Activated CD8-positive, alpha-beta memory T cell treated with anti-CD3 and anti-CD28 coated beads, Interleukin-2, amount 50 U/mL, for 4 hours (primary cell): ENCODE measurements at regions not wholly inside any gene's neighbourhood (a gene's known extent, or its start where the extent isn't known, plus 50 kb on each side); places are given as distances from the start of the nearest gene placed in this dataset.

Source experiments
- DNase-seq: peaks from one replicate; pipeline ENCODE4 v3.0.0-alpha.2; 2020

DNA sequence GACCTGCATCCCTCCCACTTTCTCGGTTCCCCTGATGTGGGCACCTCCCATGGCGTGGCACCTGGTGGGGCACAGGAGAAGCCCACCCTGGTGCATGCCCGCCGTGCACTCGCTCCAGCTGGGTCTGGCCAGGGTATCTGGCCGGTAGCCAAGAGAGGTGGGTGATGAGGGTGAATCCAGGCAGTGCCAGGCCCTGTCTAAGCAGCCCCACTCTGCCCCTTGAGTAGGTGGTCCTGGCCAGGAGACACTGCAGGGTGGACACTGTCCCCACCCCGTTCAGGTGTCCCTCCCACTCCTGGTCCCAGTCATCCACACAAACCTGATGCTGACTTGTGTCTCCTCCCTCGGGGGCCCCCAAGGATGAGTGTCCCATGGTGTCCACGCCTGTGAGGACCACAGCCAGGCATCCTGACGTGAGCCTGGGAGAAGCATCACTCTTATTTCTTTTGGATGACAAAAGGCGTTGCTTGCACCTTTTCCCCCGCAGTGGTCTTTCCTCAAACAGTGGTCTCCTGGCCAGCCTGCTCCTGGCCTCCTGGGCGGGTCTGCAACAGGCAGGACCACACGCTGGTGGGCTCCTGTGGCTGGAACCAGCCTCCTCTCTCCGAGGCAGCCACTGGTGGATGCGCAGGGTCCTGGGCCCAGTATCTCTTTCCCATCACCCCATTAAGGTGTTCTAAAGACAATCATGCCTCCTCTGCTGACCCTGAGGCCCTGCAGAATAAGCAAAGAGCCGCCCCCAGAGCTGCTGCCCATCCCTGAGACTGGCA lies 922.3 kb downstream of the BRD1 start:
- DNase-seq, result no peak

DNA sequence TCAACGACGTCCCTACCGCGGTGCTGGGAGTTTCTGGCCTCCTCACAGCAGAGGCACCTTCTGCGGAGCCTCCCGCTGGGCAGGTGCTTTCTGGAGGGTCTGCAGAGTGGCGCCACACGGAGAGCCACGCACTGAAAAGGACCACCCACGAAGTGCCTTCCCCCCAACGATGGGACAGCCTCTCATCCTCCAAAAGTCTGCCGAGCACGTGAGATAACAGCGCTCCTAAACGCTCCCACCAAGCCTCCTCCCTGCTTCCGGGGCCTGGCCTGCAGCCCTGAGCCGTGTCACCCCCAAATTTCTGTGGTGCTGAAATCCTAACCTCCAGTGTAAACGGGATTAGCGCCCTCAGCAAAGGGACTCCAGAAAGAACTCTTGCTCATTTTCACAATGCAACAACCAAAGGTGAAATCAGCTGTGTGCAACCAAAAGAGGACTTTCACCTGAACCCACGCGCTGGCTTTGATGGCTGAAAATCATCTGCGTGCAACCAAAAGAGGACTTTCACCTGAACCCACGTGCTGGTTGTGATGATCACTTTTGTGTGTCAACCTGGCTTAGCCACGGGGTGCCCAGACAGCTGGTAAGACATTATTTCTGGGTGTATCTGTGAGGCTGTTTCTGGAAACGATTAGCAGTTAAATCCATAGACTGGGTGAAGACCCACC lies 924.6 kb downstream of the BRD1 start:
- no peak for DNase-seq

DNA sequence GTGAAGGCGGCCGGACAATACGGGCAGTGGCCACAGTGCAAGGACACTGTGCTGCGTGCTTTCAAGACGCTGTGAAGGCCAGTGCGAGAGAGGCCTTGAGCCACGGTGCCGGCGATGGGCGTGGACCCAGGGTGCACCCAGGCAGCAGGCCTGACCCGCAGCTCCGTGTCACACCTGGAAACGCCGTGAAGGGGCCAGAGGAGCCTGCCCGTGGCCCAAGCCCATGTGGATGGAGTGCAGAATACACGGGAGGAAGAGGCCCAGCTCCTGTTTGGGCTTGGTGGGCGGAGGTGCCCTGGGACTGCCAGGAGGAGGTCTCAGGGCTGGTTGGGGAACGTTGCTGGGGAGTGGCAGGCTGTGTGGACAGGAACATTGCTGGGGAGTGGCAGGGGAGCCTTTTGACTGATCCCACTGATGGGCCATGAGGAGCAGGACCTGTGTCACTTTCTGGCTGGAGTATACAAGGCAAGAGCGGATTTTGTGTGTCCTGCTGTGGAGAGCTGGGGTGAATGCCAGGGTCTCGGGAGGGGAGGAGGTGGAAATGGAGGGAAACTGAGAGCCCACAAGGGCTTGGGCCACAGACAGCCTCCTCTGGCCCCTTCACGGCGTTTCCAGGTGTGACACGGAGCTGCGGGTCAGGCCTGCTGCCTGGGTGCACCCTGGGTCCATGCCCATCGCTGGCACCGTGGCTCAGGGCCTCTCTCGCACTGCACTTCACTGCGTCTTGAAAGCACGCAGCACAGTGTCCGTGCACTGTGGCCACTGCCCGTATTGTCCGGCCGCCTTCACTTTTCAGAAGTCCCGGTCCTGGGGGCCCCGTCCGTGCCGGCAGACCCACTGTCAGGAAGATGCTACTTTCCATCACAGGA lies 925.4 kb downstream of the BRD1 start:
- DNase-seq, result no peak

DNA sequence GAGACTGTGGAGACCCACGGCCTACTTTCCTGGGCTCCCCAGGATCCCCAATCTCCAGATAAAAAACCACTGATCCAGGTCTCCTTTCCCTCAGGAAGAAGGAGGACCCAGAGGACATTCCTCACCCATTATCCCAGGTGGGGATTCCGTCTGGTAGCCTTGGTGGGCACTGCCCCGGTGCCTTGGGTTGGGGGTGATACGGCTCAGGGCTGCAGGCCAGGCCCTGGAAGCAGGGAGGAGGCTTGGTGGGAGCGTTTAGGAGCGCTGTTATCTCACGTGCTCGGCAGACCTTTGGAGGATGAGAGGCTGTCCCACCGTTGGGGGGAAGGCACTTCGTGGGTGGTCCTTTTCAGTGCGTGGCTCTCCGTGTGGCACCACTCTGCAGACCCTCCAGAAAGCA lies 926.3 kb downstream of the BRD1 start:
- no peak for DNase-seq

DNA sequence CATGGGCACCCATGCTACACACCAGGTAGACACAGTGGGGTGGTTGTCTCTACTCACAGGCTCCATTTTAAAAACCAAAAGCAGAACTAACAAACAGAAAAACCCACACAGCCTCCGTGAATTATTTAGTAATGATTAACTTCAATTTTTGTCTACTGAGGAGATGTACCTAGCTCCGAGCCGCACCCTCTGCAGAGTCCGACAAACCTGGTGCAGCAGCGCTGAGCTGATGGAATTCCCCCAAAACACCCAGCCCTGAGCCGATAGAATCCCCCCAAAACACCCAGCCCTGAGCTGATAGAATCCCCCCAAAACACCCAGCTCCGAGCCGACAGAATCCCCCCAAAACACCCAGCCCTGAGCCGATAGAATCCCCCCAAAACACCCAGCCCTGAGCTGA lies 927.0 kb downstream of the BRD1 start:
- no peak for DNase-seq

DNA sequence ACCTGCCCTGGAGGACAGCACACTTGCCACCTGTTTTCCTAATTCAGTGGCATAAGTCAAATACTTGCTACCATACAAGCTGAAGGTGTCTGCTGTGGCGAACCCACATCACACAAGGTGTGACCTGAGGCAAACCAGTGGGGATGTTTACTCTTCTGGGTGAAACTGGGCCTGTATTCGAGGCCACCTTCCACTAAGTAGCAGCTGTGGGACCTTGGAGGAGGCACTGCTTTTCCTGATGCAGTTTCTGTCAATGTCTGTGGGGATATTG lies 927.4 kb downstream of the BRD1 start:
- no peak for DNase-seq

DNA sequence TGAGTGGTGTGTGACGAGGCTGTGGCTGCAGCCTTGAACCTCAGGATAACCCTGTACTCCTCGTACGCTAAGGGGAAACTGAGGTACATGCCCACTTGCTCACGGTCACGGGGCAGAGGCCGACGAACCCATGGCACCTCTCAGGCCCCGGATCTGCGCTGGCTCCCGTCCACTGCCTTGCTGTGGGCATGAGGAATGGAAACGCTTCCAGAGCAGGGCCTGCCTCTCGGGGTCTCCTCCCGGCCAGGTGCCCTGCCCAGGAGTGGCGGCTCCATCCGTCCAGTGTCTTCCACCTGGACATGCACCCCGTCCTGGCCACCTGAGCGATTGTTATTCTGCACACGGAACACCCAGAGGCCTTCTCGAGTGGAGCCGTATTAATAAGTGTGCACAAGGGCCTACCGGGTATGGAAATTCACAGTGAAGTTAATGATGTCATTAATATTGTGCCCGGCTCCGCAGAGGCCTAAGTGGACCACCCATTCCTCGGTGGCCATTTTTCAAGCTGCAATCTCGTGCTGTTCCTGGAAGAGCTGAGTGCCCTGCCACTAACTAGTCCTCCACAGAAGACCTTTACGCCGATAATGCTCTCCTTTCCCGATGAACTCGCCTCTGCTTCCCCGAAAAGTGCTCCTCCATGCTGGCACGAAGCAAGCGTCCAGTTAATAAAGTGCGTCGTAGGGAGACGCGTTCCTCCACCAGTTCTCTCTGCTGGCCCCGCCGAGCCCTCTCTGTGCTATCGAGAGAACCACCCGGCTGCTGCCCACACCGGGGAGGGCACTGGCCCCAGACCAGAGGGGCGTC lies 927.9 kb downstream of the BRD1 start:
- no peak for DNase-seq

DNA sequence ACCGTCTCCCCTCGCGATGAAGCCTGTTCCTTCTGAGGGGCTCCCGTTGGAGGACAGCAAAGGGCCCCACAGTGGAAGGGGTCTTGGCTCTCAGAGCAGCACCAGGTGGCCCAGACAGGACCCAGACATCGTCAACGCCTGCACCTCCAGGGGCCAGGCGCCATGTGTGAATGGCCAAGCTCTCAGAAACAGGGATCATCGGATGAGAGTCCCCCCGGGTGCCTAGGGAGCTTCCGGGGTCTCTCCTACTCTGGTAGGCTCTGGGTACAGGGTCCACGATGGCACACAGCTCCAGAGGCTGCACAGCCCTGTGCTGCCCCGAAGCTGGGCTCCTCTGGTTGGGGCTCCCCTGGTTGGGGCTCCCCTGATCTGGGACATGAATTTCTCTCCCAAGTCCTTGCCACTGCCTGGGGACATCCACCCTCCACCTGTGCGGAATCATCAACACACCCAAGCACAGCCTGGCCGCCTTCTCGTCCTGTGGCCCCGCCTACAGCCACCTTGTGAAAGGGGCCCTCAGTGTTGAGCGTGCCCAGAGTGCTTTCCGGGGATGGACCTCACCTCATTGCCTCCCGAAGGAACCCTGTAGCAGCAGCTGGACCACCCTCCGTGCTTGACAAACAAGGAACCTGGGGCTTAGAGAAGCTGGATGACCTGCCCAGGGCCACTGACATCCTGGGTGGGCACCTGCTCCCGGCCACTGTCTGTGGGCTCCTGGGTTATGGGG lies 929.0 kb downstream of the BRD1 start:
- no peak for DNase-seq

DNA sequence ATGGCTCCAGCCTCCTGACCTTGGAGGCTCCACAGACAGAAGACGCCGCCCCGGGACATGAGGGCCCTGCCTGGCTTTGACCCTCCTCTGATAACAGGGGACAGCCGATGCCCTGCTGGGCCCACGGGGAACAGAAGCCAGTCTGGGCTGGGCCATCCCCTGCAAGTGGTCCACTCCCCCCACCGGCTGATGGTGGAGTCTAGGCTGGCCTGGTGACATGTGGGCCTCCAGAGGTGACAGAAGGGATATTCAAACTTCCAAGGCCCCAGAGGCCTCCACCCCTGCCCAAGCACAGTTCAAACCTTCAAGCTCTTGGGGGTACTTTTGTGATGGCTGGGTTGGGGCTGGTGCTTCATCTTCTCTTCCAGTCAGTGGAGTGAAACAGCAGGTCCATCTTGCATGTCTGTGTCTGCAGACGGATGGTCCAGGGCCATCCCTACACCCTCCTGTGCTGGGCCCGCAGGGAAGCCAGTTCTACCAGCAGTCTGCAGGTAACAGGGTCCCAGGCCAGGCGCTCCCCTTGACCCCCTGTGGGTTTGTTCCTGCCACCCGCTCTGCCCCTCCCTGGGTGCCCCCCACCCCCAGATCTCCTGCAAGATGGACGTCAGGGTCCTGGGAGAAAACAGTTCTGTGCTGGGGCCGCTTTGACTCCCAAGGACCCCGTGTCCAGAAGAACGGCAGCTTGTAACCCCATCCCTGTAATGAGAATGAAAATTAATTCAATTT lies 929.9 kb downstream of the BRD1 start:
- no peak for DNase-seq

DNA sequence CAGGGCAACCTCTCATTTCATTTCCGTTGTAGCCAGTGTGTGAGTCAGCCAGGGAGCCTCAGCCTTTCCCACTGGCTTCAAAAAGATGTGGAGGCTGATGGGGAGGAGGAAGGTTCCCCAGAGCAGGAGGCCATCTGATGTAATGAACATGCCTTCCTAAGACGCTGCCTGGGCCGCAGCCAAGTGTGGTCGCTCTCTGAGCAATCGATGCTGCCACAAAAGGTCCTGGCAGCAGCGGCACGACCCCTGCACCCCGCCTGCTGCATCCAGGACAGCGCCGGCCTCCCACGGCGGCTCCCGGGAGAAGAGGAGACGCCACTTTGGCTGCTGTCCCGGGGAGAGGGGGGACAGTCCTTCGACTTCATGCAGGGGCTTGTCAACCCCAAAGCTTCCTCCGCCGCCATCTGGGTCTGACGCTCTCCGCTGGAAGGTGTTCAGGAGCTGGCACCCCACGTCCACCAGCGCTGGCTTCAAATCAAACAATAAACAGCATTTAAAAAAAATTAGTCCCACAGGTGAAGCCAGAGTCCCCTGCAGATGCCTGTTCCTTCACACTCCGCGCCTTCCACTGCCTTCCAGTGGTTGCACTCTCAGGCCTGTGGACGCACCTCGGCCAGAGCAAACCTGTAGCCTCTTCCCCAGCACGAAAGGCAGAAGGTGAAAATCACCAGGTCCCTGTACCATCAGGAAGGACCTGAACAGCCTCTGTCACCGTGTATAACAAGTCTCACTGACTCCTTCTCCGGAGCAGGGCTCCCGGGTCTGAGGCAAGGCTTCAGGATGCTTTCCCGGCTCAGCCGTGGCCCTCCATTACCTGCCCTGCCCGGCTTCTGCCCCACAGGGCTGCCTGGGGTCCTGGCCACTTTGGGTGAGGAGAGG lies 930.7 kb downstream of the BRD1 start:
- DNase-seq, result no peak

DNA sequence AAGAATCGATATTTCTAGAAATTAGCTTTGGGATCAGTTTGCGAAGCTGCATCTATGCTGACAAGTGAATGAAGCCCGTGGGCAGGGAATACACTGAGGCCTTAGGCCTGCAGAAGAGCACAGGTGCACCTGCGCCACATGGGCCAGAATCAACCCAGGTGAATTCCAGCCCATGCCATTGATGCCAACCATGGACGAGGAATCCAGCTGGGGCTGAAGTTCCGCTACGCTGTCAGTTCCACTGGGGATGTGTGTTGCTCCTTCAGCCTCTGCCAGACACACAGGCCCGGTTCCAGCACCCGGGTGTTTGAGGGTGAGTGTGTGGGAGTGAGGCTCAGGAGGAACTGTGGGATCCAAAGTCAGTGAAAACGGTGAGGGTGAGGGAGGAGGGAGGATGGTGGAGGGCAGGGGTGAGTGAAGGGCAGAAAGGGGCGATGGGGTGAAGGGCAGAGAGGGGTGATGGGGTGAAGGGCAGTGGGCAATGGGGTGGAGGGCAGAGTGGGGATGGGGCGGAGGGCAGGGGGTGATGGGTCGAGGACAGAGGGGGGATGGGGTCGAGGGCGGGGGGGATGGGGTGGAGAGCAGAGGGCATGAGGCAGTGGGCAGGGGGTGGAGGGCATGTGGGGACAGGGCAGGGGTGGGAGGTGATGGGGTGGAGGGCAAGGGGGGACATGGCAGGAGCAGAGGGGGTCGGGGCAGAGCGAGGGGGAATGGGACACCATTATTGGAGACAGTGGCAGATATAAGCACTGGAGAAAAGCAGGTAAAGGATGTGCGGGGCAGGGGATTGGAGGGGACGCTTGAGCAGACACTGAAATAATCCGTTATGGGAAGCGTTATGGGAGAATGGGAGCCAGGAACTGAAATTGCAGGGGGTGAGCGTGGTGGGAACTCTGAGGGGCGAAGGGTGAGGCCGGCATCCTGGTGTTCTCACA lies 931.6 kb downstream of the BRD1 start:
- no peak for DNase-seq

DNA sequence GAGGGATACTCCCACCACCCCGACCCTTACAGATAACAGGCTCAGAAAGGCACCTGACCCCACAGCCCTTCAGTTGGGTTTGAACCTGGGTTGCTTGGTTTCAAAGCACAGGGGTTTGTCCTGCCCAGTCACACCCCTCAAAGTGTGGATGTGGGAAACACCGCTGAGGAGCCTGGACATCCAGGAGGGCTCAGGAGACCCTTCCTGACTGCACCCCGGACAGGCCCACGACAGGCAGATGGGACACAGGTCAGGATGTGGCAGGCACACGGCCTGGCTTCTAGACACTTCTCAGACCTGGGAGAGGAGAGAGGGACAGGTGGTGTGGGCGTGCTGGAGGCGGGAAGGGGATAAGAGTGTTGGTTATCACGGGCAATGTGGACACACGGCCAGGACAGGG lies 932.3 kb downstream of the BRD1 start:
- DNase-seq, result no peak

DNA sequence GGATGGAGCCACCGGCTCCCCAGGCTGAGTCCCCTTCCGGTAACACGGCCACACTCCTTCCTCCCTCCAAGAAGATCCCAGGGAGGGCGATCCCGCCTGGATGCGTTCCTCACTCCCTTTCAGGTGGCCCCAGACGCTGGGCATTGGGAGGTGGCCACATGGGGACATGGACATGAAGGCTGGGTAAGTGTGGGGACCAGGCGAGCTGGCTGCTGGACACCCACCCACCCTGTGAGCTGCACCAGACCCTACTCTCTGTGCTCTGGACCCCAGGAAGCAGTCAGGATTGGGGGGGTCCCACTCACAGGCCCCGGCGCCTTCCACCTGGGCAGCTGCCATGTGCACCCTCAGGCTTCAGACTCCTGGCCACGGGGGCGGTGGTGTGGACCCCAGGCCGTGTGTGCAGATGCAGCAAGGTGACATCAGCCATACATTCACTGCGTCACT lies 932.8 kb downstream of the BRD1 start:
- DNase-seq, result no peak

DNA sequence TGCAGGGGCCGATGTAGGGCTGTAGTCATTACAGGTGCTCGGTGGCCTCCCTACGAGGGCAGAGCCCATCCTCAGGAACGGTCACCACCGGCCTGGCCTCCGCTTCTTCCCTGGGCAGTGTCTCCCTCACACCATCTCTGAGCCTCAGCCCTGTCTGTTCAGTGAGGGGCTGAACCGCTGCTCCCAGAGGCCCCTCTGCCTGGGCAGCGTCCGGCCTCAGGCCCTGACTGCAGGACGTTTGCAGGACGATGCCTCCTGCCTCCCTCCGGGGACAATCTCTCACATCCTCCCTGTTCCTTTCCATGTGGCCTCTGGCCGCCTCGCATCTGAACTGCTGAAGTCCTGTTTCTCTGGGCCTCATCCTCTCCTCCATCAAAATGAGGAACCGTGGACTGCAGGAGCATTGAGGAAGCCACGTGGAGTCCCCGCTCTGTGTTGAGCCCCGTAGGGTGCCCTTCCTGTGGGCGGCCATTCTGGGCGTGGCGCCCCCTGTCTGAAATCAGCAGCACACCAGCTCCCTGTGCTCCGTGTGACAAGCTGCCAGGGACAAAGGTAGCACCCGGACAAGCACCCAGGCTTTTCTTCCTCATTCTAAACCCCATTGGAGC lies 933.5 kb downstream of the BRD1 start:
- DNase-seq, result no peak

DNA sequence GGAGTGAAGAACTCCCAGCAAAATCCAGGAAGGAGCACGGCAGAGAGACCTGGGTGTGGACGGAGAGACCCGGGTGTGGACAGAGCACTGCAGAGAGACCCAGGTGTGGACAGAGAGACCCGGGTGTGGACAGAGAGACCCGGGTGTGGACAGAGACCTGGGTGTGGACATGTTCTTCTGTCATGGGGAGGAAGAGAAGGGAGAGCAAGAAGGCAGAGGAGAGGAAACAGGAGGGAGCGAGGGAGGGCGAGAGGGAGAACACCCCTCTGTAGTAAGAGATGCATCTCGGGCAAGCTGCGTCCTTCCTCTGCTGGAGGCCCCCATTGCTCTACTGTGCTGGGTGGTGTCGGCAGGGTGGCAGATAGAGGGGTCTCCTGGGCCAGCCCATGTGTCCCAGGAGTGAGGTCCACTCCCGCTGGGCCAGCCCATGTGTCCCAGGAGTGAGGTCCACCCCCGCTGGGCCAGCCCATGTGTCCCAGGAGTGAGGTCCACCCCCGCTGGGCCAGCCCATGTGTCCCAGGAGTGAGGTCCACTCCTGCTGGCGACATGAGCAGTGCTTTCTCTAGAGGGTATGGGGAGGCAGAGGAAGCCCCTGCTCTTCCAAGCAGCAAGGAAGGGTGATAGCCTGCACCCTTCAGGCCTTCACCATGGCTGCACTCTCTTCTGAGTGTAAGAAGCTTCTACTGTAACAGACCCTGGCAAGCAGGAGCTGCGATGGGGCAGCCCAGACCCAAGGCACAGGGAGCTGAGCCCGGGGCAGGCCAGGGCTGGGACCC lies 934.2 kb downstream of the BRD1 start:
- no peak for DNase-seq

DNA sequence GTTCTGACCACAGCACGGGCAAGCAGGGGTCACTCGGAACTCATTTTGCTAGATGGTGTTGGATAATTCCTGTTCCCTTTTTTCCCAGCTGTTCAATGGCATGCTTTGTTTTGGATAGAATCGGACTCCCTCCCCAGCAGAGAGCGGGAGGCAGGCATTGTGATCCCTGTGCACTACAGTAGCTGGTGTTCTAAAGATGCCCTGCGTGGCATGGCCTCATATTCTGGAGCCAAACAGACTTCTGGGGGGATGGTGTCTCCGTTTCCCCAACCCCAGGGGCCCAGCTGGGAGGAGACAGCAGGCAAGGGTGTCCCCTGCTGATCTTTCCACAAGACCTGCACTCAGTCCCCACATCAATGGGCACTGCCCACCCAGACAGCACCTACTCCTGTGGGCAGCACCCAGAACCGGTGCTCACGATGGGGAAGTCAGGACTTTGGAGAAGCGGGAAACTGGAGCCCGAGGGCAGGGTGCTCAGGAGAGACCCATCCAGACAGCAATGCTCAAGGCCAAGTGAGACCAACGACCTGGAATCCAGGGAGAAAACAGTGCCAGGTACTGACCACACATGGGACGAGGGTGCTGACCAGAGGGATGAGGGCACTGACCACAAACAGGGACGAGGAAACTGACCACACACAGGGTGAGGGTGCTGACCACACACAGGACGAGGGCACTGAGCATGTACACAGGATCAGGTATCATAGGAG lies 934.9 kb downstream of the BRD1 start:
- DNase-seq, result no peak
